ENCODE measurements at regions not wholly inside any gene's neighbourhood (a gene's known extent, or its start where the extent isn't known, plus 50 kb on each side); places are given as distances from the start of the nearest gene placed in this dataset.

GRCh38 chr3:29194139-29194538 lies 86.7 kb upstream of the RBMS3 start:
- H3K36me3 ChIP-seq, result no peaks in the 10 kb centered on the region
- no peak for DNase-seq
- no peaks in the 10 kb centered on the region for H3K4me1 ChIP-seq
- intact Hi-C loops (cut with DNase I), result no loop called here
- peaks cover 11% of the 10 kb centered on the region for H3K9me3 ChIP-seq
- H3K27me3 ChIP-seq (ENCODE audit: low read depth), result no peaks in the 10 kb centered on the region
- no peak overlapping the region for H3K27ac ChIP-seq
- TF ChIP-seq CTCF (IDR thresholded peaks at IDR 0.05), result no peak
- H3K4me3 ChIP-seq, result no peak overlapping the region
- no peak for ATAC-seq

- no peak for ATAC-seq
- DNase-seq, result no peak
- no peak overlapping the region for H3K4me3 ChIP-seq
- H3K4me1 ChIP-seq, result no peaks in the 10 kb centered on the region
- peaks cover 11% of the 10 kb centered on the region for H3K9me3 ChIP-seq
- intact Hi-C loops (cut with DNase I), result no loop called here
- H3K27ac ChIP-seq, result no peak overlapping the region
- H3K36me3 ChIP-seq, result no peaks in the 10 kb centered on the region
- H3K27me3 ChIP-seq (ENCODE audit: low read depth), result no peaks in the 10 kb centered on the region
- no peak for TF ChIP-seq CTCF (IDR thresholded peaks at IDR 0.05)
Measured at GRCh38 chr3:29195056-29195455, 85.8 kb upstream of the RBMS3 start.

- no peak for ATAC-seq
- no peak for TF ChIP-seq CTCF (IDR thresholded peaks at IDR 0.05)
- intact Hi-C loops (cut with DNase I), result no loop called here
Measured at GRCh38 chr3:29201604-29202003, 79.3 kb upstream of the RBMS3 start.

GRCh38 chr3:29202378-29202777 lies 78.5 kb upstream of the RBMS3 start:
- Histone ChIP-seq H3K4me1 (no peaks in the 10 kb centered on the region), H3K27me3 (ENCODE audit: low read depth) (no peaks in the 10 kb centered on the region), H3K4me3 (no peak overlapping the region), H3K27ac (no peak overlapping the region), H3K9me3 (no peaks in the 10 kb centered on the region), H3K36me3 (no peaks in the 10 kb centered on the region)
- DNase-seq (no peak), ATAC-seq (no peak)
- intact Hi-C loops (cut with DNase I), result no loop called here
- no peak for TF ChIP-seq CTCF (IDR thresholded peaks at IDR 0.05)

More at GRCh38 chr3:29201604-29202003, 79.3 kb upstream of the RBMS3 start:
- no peak overlapping the region for H3K4me3 ChIP-seq
- H3K36me3 ChIP-seq, result no peaks in the 10 kb centered on the region
- H3K4me1 ChIP-seq, result no peaks in the 10 kb centered on the region
- no peaks in the 10 kb centered on the region for H3K9me3 ChIP-seq
- no peaks in the 10 kb centered on the region for H3K27me3 ChIP-seq (ENCODE audit: low read depth)
- H3K27ac ChIP-seq, result no peak overlapping the region
- DNase-seq, result no peak

- H3K27me3 ChIP-seq (ENCODE audit: low read depth), result no peaks in the 10 kb centered on the region
- no peak overlapping the region for H3K27ac ChIP-seq
- intact Hi-C loops (cut with DNase I), result no loop called here
- no peak overlapping the region for H3K4me3 ChIP-seq
- TF ChIP-seq CTCF (IDR thresholded peaks at IDR 0.05), result no peak
- DNase-seq, result no peak
- H3K4me1 ChIP-seq, result no peaks in the 10 kb centered on the region
- no peaks in the 10 kb centered on the region for H3K36me3 ChIP-seq
- no peaks in the 10 kb centered on the region for H3K9me3 ChIP-seq
- no peak for ATAC-seq
Measured at GRCh38 chr3:29203851-29204250, 77.0 kb upstream of the RBMS3 start.

GRCh38 chr3:29207427-29207826 lies 73.4 kb upstream of the RBMS3 start:
- H3K4me1 ChIP-seq, result no peaks in the 10 kb centered on the region
- DNase-seq, result no peak
- no peak overlapping the region for H3K4me3 ChIP-seq
- no peaks in the 10 kb centered on the region for H3K36me3 ChIP-seq
- TF ChIP-seq CTCF (IDR thresholded peaks at IDR 0.05), result no peak
- ATAC-seq, result no peak
- H3K27ac ChIP-seq, result no peak overlapping the region
- no peaks in the 10 kb centered on the region for H3K27me3 ChIP-seq (ENCODE audit: low read depth)
- no peaks in the 10 kb centered on the region for H3K9me3 ChIP-seq
- intact Hi-C loops (cut with DNase I), result no loop called here
